ENCODE measurements at regions not wholly inside any gene's neighbourhood (a gene's known extent, or its start where the extent isn't known, plus 50 kb on each side); places are given as distances from the start of the nearest gene placed in this dataset.

GRCh38 chr5:146254223-146254622 is 50.8 kb downstream of the RBM27 start:
- CTCF ChIA-PET = no interaction called here
- TF ChIP-seq ZNF425 (CRISPR knock-in tag; conservative IDR thresholded peaks at IDR 0.05) = no peak
- no peak for TF ChIP-seq IRF1 (CRISPR knock-in tag; IDR thresholded peaks at IDR 0.05)
- no peak for TF ChIP-seq MXD4 (CRISPR knock-in tag; IDR thresholded peaks at IDR 0.05; ENCODE audit: borderline replicate concordance)
- TF ChIP-seq ETV6 (CRISPR knock-in tag; IDR thresholded peaks at IDR 0.05) = no peak
- TF ChIP-seq SMAD4 (CRISPR knock-in tag; IDR thresholded peaks at IDR 0.05) = no peak
- TF ChIP-seq ZNF219 (CRISPR knock-in tag; IDR thresholded peaks at IDR 0.05; ENCODE audit: borderline replicate concordance) = no peak
- TF ChIP-seq EMX1 (CRISPR knock-in tag; IDR thresholded peaks at IDR 0.05) = no peak
- no peak for TF ChIP-seq SMAD3 (CRISPR knock-in tag; IDR thresholded peaks at IDR 0.05; ENCODE audit: borderline replicate concordance)
- no peak overlapping the region for H3K4me3 Mint-ChIP-seq
- POLR2A ChIA-PET = no interaction called here
- peaks cover 42% of the 10 kb centered on the region for H3K36me3 Mint-ChIP-seq
- ATAC-seq = no peak
- no peaks in the 10 kb centered on the region for H3K27me3 Mint-ChIP-seq (ENCODE audit: low read depth)
- no peak for DNase-seq (ENCODE audit: low spot score)
- no peaks in the 10 kb centered on the region for H3K9me3 Mint-ChIP-seq
- H3K4me1 Mint-ChIP-seq = no peaks in the 10 kb centered on the region
- no peak overlapping the region for H3K27ac Mint-ChIP-seq

- ATAC-seq (no peak), DNase-seq (ENCODE audit: low spot score) (no peak)
- ChIA-PET CTCF (interaction anchor here (0.6 kb wide), 1 partner anchor 174 kb away, joined by 4 read pairs; no protein-coding TSS in a partner anchor), POLR2A (no interaction called here)
- H3K4me1 Mint-ChIP-seq = no peaks in the 10 kb centered on the region
- H3K4me3 Mint-ChIP-seq = no peak overlapping the region
- TF ChIP-seq TEAD1 (CRISPR knock-in tag; IDR thresholded peaks at IDR 0.05) (no peak), ZNF423 (CRISPR knock-in tag; IDR thresholded peaks at IDR 0.05) (no peak), SOX15 (CRISPR knock-in tag; IDR thresholded peaks at IDR 0.05) (no peak), SMAD4 (CRISPR knock-in tag; IDR thresholded peaks at IDR 0.05) (no peak), NR1H2 (CRISPR knock-in tag; IDR thresholded peaks at IDR 0.05) (no peak), PREB (CRISPR knock-in tag; IDR thresholded peaks at IDR 0.05; ENCODE audit: borderline replicate concordance) (no peak), MXD4 (CRISPR knock-in tag; IDR thresholded peaks at IDR 0.05; ENCODE audit: borderline replicate concordance) (no peak), ZBTB21 (CRISPR knock-in tag; IDR thresholded peaks at IDR 0.05; ENCODE audit: borderline replicate concordance) (no peak), ZNF281 (CRISPR knock-in tag; IDR thresholded peaks at IDR 0.05) (no peak), HMGA2 (CRISPR knock-in tag; IDR thresholded peaks at IDR 0.05) (no peak), SMAD3 (CRISPR knock-in tag; IDR thresholded peaks at IDR 0.05; ENCODE audit: borderline replicate concordance) (no peak), E2F5 (CRISPR knock-in tag; IDR thresholded peaks at IDR 0.05) (no peak), ZNF671 (CRISPR knock-in tag; IDR thresholded peaks at IDR 0.05) (no peak), FOXJ3 (CRISPR knock-in tag; IDR thresholded peaks at IDR 0.05; ENCODE audit: borderline replicate concordance) (no peak), ZNF416 (CRISPR knock-in tag; IDR thresholded peaks at IDR 0.05) (no peak), ZNF138 (CRISPR knock-in tag; conservative IDR thresholded peaks at IDR 0.05) (no peak)
- no peaks in the 10 kb centered on the region for H3K9me3 Mint-ChIP-seq
- H3K27ac Mint-ChIP-seq = no peak overlapping the region
- peaks cover 54% of the 10 kb centered on the region for H3K36me3 Mint-ChIP-seq
- H3K27me3 Mint-ChIP-seq (ENCODE audit: low read depth) = no peaks in the 10 kb centered on the region
Observed at GRCh38 chr5:146273109-146273508, 65.5 kb upstream of the POU4F3 start.
